ENCODE measurements at regions not wholly inside any gene's neighbourhood (a gene's known extent, or its start where the extent isn't known, plus 50 kb on each side); places are given as distances from the start of the nearest gene placed in this dataset.

- no peak overlapping the region for H3K27ac ChIP-seq (ENCODE audit: extremely low read depth, low read depth, low read length)
- POLR2A ChIA-PET: no interaction called here
Measured at GRCh38 chr1:95415146-95415545, 181.1 kb downstream of the RWDD3 start.

GRCh38 chr1:95426772-95427171, 192.8 kb downstream of the RWDD3 start:
- no peaks in the 10 kb centered on the region for H3K36me3 ChIP-seq (ENCODE audit: control insufficient read depth in 2 of 2, insufficient read depth in 1 of 2, low read length in 2 of 2)
- POLR2A ChIA-PET: no interaction called here
- H3K27ac ChIP-seq (ENCODE audit: extremely low read depth, low read depth, low read length): no peak overlapping the region
- H3K4me3 ChIP-seq (ENCODE audit: low read depth, low read length): no peak overlapping the region
- no peaks in the 10 kb centered on the region for H3K9me3 ChIP-seq (ENCODE audit: control insufficient read depth, insufficient read depth, low read depth, low read length)
- no peaks in the 10 kb centered on the region for H3K4me1 ChIP-seq (ENCODE audit: control insufficient read depth, insufficient read depth, low read length)
- CTCF ChIA-PET: no interaction called here
- no peak for TF ChIP-seq PRDM10 (tag by site-specific recombination; IDR thresholded peaks at IDR 0.05)
- no peak for TF ChIP-seq ZBTB10 (tag by site-specific recombination; IDR thresholded peaks at IDR 0.05)
- TF ChIP-seq ZNF596 (tag by site-specific recombination; IDR thresholded peaks at IDR 0.05): no peak
- no peak for TF ChIP-seq KLF8 (tag by site-specific recombination; IDR thresholded peaks at IDR 0.05)
- TF ChIP-seq ZNF26 (tag by site-specific recombination; IDR thresholded peaks at IDR 0.05): no peak
- TF ChIP-seq ZBTB26 (tag by site-specific recombination; optimal IDR thresholded peaks at IDR 0.05): no peak
- TF ChIP-seq ZNF146 (tag by site-specific recombination; IDR thresholded peaks at IDR 0.05): no peak

More at GRCh38 chr1:95415146-95415545, 181.1 kb downstream of the RWDD3 start:
- H3K36me3 ChIP-seq (ENCODE audit: control insufficient read depth in 2 of 2, insufficient read depth in 1 of 2, low read length in 2 of 2): no peaks in the 10 kb centered on the region
- no peaks in the 10 kb centered on the region for H3K9me3 ChIP-seq (ENCODE audit: control insufficient read depth, insufficient read depth, low read depth, low read length)
- no peak overlapping the region for H3K4me3 ChIP-seq (ENCODE audit: low read depth, low read length)
- CTCF ChIA-PET: no interaction called here
- H3K4me1 ChIP-seq (ENCODE audit: control insufficient read depth, insufficient read depth, low read length): no peaks in the 10 kb centered on the region
- no peak for TF ChIP-seq BCL6B (tag by site-specific recombination; IDR thresholded peaks at IDR 0.05)
- TF ChIP-seq ZNF155 (tag by site-specific recombination; IDR thresholded peaks at IDR 0.05): no peak
- TF ChIP-seq ZNF214 (tag by site-specific recombination; IDR thresholded peaks at IDR 0.05; ENCODE audit: borderline replicate concordance): no peak
- TF ChIP-seq ZNF416 (tag by site-specific recombination; IDR thresholded peaks at IDR 0.05): no peak
- no peak for TF ChIP-seq ZSCAN30 (tag by site-specific recombination; IDR thresholded peaks at IDR 0.05)
- no peak for TF ChIP-seq FEZF1 (tag by site-specific recombination; IDR thresholded peaks at IDR 0.05)
- no peak for TF ChIP-seq ZNF280C (tag by site-specific recombination; IDR thresholded peaks at IDR 0.05)
- no peak for TF ChIP-seq ZNF76 (tag by site-specific recombination; IDR thresholded peaks at IDR 0.05; ENCODE audit: borderline replicate concordance, low read depth)
- no peak for TF ChIP-seq ZNF292 (tag by site-specific recombination; IDR thresholded peaks at IDR 0.05; ENCODE audit: borderline replicate concordance, low read depth)
- no peak for TF ChIP-seq ZBTB20 (tag by site-specific recombination; IDR thresholded peaks at IDR 0.05)
- TF ChIP-seq SP2 (tag by site-specific recombination; IDR thresholded peaks at IDR 0.05): no peak
- no peak for TF ChIP-seq ZBTB44 (tag by site-specific recombination; IDR thresholded peaks at IDR 0.05)
- TF ChIP-seq ZNF776 (tag by site-specific recombination; IDR thresholded peaks at IDR 0.05; ENCODE audit: borderline replicate concordance): no peak
- TF ChIP-seq ZSCAN23 (tag by site-specific recombination; IDR thresholded peaks at IDR 0.05): no peak

Data from HEK293 (cell line).